HG02571 (cell line): ENCODE measurements at regions not wholly inside any gene's neighbourhood (a gene's known extent, or its start where the extent isn't known, plus 50 kb on each side); places are given as distances from the start of the nearest gene placed in this dataset.

ENCODE experiments used
- ATAC-seq: cut with Tn5 transposase; IDR thresholded peaks from one replicate; pipeline ENCODE4 v1.9.1; 2021; ENCODE audit warnings: mild to moderate bottlenecking, moderate library complexity; ENCODE audit not compliant: unreplicated experiment

DNA sequence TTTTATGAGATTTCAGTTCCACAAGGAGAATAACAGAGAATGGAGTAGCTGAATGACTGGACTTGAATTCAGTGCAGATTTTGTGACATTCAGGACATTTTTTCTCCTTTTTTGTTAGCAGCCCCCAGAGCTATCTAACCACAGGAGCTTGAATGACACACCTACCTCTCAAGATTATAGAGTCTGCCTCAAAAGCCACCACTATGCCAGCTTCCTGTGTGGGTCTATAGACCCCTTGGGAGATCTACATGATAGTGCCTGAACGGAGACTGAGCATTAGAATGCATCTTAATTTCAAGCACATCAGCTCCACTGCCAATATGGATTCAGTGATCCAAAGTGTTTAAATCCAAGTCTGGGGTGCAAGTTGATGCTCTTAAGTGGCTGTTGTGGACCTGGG lies 74.4 kb upstream of the ZNF648 start:
- ATAC-seq, result no peak

DNA sequence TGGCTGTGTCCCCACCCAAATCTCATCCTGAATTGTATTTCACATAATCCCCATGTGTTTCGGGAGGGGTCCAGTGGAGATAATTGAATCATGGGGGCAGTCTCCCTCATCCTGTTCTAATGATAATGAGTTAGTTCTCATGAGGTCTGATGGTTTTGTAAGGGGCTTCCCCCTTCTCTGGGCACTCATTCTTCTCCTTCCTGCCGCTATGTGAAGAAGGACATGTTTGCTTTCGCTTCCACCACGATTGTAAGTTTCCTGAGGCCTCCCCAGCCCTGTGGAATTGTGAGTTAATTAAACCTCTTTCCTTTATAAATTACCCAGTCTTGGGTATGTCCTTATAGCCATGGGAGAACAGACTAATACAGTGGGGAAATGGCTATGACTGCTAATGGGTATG lies 72.7 kb upstream of the ZNF648 start:
- ATAC-seq, result no peak

DNA sequence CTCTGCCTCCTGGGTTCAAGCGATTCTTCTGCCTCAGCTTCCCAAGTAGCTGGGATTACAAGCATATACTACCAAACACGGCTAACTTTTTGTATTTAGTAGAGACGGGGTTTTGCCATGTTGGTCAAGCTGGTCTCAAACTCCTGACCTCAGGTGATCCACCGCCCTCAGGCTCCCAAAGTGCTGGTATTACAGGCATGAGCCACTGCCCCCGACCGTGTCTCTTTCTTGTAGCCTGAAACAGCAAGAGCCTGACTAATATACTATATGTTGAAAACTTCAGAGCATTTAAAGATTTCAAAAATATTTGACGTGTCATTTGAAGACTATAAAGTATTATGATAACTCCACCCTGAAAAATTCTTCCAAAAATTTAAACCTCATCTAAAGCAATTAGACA lies 71.7 kb upstream of the ZNF648 start:
- ATAC-seq, result no peak

DNA sequence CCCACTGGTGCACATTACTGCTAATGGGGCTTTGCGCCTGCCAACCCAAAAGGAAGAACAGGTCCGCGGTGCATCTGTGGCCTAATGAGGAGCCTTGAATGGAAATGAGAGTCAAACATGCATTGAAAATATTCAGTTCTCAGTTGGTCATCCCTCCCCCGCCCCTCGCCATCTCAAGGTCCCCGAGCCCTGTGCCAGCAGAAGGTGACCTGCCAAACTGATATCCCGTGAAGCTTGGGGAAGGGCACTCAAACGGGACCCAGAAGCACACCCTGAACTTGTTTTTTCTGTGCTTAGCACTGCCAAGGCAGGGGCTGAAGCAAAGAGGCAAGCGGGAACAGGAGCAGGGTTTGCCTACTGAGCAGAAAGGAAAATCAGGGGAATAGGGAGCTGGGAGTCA lies 67.9 kb upstream of the ZNF648 start:
- ATAC-seq, result no peak

DNA sequence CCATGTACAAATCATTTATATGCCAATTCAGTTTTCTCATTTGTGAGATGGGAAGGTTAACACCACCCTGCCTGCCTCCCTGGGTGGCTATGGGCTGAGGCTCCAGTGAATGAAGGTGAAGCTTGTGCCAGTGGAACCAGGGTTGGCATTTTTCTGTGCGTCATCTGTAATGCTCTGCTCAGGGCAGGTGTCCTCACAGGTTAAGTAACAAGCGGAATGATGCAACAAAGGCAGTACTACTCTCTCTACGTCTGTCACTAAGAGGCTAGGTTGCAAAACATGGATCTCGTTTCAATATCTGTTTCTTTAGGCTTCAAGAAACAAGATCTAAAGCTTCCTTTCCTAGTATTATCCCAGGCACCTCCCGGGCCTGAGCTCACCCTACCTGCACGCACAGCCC lies 67.0 kb upstream of the ZNF648 start:
- ATAC-seq, result no peak

DNA sequence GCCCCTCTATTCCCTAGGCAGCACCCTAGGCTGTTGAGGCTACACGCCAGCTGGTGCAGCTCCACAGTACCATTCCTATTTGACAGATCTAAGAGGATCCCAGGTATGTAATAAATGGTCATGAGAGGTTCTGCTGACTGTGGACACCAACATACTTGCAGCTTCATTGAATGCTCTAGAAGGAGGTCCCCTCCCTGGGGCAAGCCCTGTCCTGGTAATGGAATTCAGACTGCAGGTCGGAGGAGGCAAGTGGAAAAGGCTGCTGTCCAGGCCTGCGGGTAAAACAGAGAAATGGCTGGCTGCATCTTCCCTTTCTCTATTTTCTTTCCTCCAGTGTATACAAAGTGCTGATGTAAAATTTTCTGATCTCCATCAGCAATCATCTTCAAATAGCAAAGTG lies 66.1 kb upstream of the ZNF648 start:
- no peak for ATAC-seq

DNA sequence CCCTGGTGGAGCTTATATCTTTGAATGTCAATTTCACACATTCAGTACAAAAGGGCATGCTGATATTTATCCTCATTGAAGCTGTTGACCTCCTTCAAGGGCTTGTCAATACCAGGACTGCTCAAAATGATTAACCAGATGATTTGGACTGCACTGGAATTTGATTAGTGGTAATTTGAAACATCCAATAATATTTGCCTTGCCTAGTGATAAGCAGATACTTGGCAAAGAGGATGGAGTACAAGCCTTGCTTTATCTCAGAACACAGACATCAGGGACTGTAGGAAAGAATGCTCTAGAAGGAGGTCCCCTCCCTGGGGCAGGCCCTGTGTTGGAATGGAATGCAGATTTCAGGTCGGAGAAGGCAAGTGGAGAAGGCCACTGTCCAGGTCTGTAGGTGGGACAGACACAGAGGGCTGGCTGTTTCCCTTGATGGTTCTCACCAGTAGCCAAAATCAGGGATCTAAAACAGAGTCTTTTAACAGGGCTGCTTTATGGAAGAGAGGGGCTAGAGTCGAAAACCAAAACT lies 64.8 kb upstream of the ZNF648 start:
- no peak for ATAC-seq

DNA sequence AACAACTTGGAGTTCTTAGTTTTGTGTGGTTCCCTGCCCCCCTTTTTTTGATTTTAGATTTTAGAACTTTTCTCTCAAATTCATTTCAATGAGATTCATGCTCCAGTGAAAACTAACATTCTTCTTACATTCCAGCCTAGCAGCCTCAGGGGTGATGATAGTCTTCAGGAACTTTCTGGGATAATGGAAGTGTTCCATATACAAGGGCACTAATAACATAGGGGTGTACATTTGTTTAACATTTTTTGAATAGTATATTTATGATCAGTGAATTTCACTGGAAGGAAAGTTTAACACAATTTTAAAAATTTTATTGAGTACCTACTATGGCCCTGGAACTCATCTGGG lies 61.4 kb upstream of the ZNF648 start:
- ATAC-seq, result no peak

DNA sequence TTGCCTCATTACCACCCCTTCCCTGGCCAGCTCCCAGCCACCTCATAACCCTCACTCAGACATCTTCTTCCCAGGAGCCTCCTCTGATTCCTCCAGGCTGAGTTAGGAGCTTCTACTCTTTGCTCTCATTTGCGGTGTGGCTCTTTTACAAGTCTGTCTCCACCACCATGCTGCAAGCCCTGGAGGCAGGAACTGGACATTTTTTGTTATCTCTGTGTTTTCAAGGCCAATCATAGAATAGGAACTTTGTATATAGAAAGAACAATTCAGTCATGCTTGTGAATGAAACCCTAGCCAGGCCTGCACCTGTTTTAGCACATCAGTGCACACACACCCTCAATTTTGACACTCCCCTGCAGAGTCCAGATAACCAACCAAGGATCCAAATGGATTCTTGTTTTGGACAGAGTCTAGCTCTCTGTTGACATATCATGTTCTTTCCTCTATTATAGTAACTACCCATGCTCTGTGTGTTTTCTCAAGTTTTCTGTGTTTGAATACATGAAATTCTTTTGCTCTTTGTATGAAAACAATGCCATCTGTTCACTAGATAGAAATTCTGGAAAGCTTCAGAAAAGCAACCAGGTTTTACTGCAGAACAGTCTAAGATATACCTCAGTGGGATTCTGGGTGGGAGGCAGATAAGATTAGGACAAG lies 60.9 kb upstream of the ZNF648 start:
- ATAC-seq, result no peak

DNA sequence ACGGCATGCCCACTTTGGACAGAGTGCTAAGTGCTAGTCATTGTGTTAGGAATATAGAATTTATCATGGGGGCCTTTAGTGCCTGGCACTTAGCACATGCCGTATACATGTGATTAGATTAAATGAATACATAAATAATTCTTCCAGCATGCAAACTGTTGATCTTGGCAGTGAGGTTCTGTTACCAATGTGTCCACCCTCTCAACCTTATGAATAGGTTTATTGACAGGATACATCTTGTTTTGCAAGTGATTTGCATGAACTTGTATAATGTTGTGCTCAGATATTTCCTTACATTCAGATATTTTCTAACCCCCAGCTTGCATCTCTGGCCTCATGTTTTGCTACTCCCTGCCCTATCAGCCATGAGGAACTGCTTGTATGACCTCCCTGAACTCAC lies 60.3 kb upstream of the ZNF648 start:
- ATAC-seq, result no peak

DNA sequence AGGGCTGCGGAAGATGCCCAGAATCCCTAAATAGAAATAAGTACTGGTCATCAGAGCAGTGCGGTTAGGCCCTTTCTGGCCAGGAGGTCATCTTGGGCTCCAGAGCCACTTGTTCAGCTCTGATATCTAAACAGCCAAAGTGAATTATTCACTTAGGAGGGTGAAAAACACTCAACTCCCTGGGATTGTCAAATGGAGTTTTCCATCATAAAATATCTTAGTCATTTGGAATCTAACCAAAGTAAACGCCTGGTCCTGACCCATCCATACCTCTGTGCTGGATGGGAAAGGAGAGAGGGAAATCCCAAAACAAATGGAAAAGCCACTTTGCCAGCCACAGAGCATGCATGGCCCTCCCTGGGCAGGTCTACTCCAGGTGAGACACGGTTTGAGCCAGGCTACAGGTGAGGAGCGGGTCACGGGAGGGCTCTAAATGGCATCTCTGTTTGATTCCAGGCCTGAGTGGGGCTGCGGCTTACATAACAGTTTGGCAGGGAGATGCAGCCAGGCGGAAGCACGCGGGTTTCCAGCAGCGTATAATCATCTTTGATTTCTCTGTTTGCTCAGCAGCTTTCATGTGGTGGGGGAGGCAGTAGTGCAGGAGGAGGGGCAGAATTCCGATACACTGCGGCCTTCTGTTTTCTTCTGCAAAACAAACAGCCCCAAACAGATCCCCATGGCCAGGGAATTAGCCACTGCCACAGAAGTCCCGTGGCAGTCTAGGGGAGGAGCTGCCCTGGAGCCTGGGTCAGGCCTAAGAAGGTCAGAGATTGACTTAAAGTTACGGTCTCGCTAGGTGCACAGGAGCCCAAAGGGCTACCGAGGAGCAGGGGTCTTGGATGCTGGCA lies 59.1 kb upstream of the ZNF648 start:
- ATAC-seq, result no peak

DNA sequence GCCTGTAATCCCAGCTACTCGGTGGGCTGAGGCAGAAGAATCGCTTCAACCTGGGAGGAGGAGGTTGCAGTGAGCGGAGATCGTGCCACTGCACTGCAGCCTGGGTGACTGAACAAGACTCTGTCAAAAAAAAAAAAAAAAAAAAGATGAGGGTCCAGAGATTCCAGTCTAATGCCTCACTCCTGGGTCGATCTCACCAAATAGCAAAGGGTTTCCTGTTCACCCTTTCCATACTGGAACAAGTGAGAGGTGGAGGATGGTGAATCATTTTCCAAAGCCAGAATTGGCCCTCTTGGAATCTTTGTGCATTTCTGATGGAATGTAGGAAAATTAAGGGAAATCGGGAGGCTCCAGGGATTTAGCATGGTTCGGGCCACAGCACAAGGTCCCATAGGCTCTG lies 58.1 kb upstream of the ZNF648 start:
- no peak for ATAC-seq

DNA sequence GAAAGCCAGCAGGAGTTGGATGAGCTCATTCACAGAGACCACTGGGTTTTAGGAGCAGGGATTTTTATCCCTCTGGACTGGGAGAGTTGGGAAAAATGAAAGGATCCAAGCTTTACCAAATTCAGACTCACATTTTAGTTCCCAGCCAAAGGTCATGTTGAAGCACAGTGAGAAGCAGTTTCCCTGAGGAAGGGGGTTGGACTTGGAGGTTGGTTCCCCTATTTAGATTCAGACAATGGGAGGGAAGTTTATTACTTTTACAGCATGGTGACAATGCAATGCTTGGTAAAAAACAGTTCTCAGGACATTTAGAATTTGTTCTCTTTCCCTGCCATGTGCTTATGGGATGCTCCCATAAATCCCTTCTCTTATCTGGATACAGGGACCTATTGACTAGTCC lies 57.3 kb upstream of the ZNF648 start:
- no peak for ATAC-seq

DNA sequence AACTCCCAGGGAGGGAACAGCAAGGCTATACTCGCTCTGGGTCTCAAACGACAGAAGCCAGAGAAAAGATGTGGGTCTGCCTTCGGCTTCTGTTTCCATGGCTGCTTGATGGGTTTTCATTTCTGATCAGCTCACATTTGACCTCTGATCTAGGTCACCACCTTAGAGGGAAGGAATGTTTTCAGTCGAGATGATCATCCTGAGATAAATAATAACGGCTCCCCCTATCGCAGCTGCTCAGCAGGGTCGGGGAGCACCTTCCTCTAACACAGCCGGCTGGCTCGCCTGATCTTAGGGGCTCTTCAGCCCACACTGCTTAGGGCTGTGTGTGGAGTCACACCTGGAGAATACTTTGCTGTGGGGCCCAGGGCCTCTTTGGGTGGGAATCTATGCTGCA lies 53.1 kb upstream of the ZNF648 start:
- no peak for ATAC-seq

DNA sequence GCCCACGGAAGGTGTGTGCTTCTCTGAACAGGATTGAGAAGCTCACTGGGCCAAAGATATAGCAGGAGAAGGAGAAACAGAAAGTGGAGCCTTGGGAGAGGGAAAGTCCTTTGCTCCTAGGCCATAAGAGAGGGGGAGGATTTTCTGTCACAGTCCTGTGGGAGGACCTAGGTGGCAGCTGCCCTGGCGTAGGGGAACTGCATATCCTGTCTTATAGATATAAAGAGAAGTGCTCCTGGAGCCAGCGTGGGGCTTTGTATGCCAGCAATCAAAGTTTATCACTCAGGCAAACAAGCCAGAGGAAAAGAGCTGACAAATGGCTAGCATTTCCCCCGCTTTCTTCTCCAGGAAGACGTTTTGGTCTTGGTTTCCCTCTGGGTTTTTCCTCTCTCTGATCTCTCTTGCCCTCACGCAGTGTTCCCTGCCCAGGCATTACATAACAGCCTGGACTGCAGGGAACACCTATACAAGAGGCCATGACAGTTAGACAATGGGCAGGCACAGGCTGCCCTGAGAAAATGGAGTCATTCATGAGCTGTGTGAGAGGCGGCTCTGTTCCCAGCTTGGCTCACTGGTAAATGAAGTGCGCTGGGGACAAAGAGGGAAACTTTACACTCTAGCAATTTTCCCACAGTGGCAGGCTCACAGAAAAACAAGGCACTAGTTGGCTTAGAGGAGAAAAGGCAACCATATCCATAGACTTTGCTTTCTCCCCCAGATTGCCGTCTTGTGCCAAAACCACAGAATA lies 52.5 kb upstream of the ZNF648 start:
- ATAC-seq, result no peak

DNA sequence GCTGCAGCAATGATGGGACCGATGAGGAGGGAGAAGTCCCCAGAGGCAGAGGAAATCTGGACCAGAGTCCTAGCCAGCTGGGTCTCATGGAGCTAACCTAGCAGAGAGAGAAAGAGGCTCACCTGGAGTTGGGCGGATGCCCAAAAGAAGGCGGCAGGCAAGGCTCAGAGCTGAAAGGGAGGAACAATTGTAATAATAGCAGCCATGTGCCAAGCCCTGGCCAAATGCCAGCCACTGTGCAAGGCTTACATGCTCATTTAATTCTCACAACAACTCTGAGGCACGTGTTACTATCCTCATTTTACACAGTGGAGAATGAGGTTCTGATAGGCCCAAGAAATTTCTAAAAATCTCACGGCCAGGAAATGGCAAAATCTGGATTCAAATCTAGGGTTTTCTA lies 50.0 kb upstream of the ZNF648 start:
- ATAC-seq, result no peak
